Stomach (tissue), 8 donors: ENCODE measurements at regions not wholly inside any gene's neighbourhood (a gene's known extent, or its start where the extent isn't known, plus 50 kb on each side); places are given as distances from the start of the nearest gene placed in this dataset.

Experiments used
- DNase-seq, 2 donors: peaks; one replicate each; pipeline versions ENCODE4 v3.0.0 to v3.0.0-alpha.2; 2013 to 2019
- H3K27ac ChIP-seq, 5 donors: fragments of 200-600 bp in 4 of 5; sonication (generic) in 4 of 5; one replicate each; pipeline ENCODE4 v1.5.1; 2013 to 2019; ENCODE audit warnings: mild to moderate bottlenecking in 1 of 5, moderate library complexity in 1 of 5
- H3K27me3 ChIP-seq, 3 donors: fragments of 200-600 bp; sonication (generic); one replicate each; pipeline ENCODE4 v1.5.1; 2017 to 2019; ENCODE audit warnings: mixed run types in 1 of 3
- H3K36me3 ChIP-seq, 4 donors: fragments of 200-600 bp; sonication (generic); 1 replicate in 3 of 4; 2 replicates in 1 of 4; pipeline ENCODE4 v1.5.1; 2016 to 2019
- H3K4me1 ChIP-seq, 4 donors: fragments of 200-600 bp; sonication (generic); one replicate each; pipeline ENCODE4 v1.5.1; 2016 to 2019
- H3K4me3 ChIP-seq, 4 donors: fragments of 200-600 bp; sonication (generic) in 3 of 4; one replicate each; pipeline ENCODE4 v1.5.1; 2016 to 2019; ENCODE audit warnings: mild to moderate bottlenecking in 1 of 4
- H3K9me3 ChIP-seq, 4 donors: fragments of 200-600 bp; sonication (generic); one replicate each; pipeline ENCODE4 v1.5.1; 2016 to 2019
- CTCF ChIP-seq, 7 experiments: fragments of 450-650 bp in 4 of 7; fragments of 200-600 bp in 3 of 7; sonication (generic) in 3 of 7; IDR thresholded peaks; one replicate each; pipeline ENCODE4 v1.5.1; 2016 to 2019; ENCODE audit warnings: antibody characterized with exemption in 7 of 7, control low read depth in 2 of 7, mild to moderate bottlenecking in 1 of 7
- EP300 ChIP-seq: sonication (generic); formaldehyde crosslinking; IDR thresholded peaks from one replicate; pipeline ENCODE4 v1.6.1; 2017; ENCODE audit warnings: antibody characterized with exemption
- POLR2A ChIP-seq, 4 donors: fragments of 450-650 bp; IDR thresholded peaks; one replicate each; pipeline ENCODE4 v1.6.1; 2016; ENCODE audit warnings: antibody characterized with exemption in 4 of 4, control low read depth in 2 of 4, mild to moderate bottlenecking in 1 of 4, moderate library complexity in 1 of 4
- POLR2AphosphoS5 ChIP-seq, 3 donors: sonication (generic); formaldehyde crosslinking; IDR thresholded peaks; one replicate each; pipeline ENCODE4 v1.6.1; 2016; ENCODE audit warnings: antibody characterized with exemption in 3 of 3
- WGBS, 5 donors: extraction: QIAGEN DNeasy Blood & Tissue Kit in 3 of 5; methylation state at CpG; one replicate each; pipeline versions ENCODE4 v1.1.5 to v1.1.7; 2013 to 2018; 5-methylcytosine and 5-hydroxymethylcytosine counted together
- intact Hi-C: fragments of 100-400 bp; cut with DNase I; formaldehyde crosslinking; loops from one replicate; pipeline ENCODE4 v1.15.1; 2023; ENCODE audit warnings: low total_unique reads
- donor health status: healthy with polysubstance abuse.
- donor health status: Bipolar disorder and iron deficiency.
- donor health status: healthy.

- Histone ChIP-seq H3K27me3 (no peaks in the 10 kb centered on the region), H3K4me3 (no peak overlapping the region), H3K9me3 (no peaks in the 10 kb centered on the region), H3K27ac (no peak overlapping the region), H3K4me1 (no peaks in the 10 kb centered on the region), H3K36me3 (no peaks in the 10 kb centered on the region)
- WGBS, 5 donors = 67 to 88% (median 82%) methylated on average over 1 of the region's 1 CpG
- TF ChIP-seq EP300 (no peak), CTCF (IDR thresholded peaks at IDR 0.05) (no peak), POLR2A (IDR thresholded peaks at IDR 0.05) (no peak), POLR2AphosphoS5 (IDR thresholded peaks at IDR 0.05) (no peak)
- no peak for DNase-seq
- intact Hi-C loops = no loop called here
Measured at GRCh38 chr2:59957504-59957903, 596.0 kb downstream of the BCL11A start.

GRCh38 chr2:59956981-59957380 is 596.5 kb downstream of the BCL11A start:
- no peak overlapping the region for H3K27ac ChIP-seq
- no peaks in the 10 kb centered on the region for H3K36me3 ChIP-seq
- WGBS, 5 donors = 70 to 89% (median 81%) methylated on average over 4 of the region's 4 CpGs
- H3K4me3 ChIP-seq = no peak overlapping the region
- H3K9me3 ChIP-seq = no peaks in the 10 kb centered on the region
- DNase-seq = no peak
- no peaks in the 10 kb centered on the region for H3K4me1 ChIP-seq
- H3K27me3 ChIP-seq = no peaks in the 10 kb centered on the region
- intact Hi-C loops = no loop called here
- TF ChIP-seq POLR2A (IDR thresholded peaks at IDR 0.05) (no peak), EP300 (no peak), POLR2AphosphoS5 (IDR thresholded peaks at IDR 0.05) (no peak), CTCF (IDR thresholded peaks at IDR 0.05) (no peak)

GRCh38 chr2:59947917-59948541 is 605.4 kb downstream of the BCL11A start:
- TF ChIP-seq POLR2AphosphoS5 (IDR thresholded peaks at IDR 0.05) (no peak), POLR2A (IDR thresholded peaks at IDR 0.05) (no peak), EP300 (no peak), CTCF (IDR thresholded peaks at IDR 0.05) (no peak)
- Histone ChIP-seq H3K36me3 (no peaks in the 10 kb centered on the region), H3K27me3 (no peaks in the 10 kb centered on the region), H3K9me3 (no peaks in the 10 kb centered on the region), H3K27ac (no peak overlapping the region), H3K4me1 (no peaks in the 10 kb centered on the region), H3K4me3 (no peak overlapping the region)
- DNase-seq = peak in 1 of 2 donors; percentile 17
- 49 to 70% (median 51%) methylated on average over 10 of the region's 10 CpGs for WGBS, 5 donors
- intact Hi-C loops = no loop called here

GRCh38 chr2:59947209-59947608 is 606.2 kb downstream of the BCL11A start:
- Histone ChIP-seq H3K27me3 (no peaks in the 10 kb centered on the region), H3K4me1 (no peaks in the 10 kb centered on the region), H3K36me3 (no peaks in the 10 kb centered on the region), H3K27ac (no peak overlapping the region), H3K9me3 (no peaks in the 10 kb centered on the region), H3K4me3 (no peak overlapping the region)
- intact Hi-C loops = no loop called here
- 43 to 56% (median 52%) methylated on average over 3 of the region's 3 CpGs for WGBS, 5 donors
- TF ChIP-seq POLR2A (IDR thresholded peaks at IDR 0.05) = no peak
- TF ChIP-seq POLR2AphosphoS5 (IDR thresholded peaks at IDR 0.05) = no peak
- no peak for TF ChIP-seq EP300
- TF ChIP-seq CTCF (IDR thresholded peaks at IDR 0.05) = no peak
- DNase-seq = no peak
